SH-SY5Y (cell line): ENCODE measurements at regions not wholly inside any gene's neighbourhood (a gene's known extent, or its start where the extent isn't known, plus 50 kb on each side); places are given as distances from the start of the nearest gene placed in this dataset.

ENCODE experiments used
- GATA2 ChIP-seq: IDR thresholded peaks from 2 replicates; pipeline ENCODE4 v1.6.1; 2011; ENCODE audit warnings: mild to moderate bottlenecking, low read depth, low read length
- GATA3 ChIP-seq: IDR thresholded peaks from 2 replicates; pipeline ENCODE4 v1.6.1; 2011; ENCODE audit warnings: low read depth, mild to moderate bottlenecking, low read length, moderate library complexity

- TF ChIP-seq GATA2 (no peak), GATA3 (no peak)
Observed at GRCh38 chr10:106336874-106337273, 827.6 kb downstream of the SORCS1 start.
